GM12878 (cell line): ENCODE measurements at regions not wholly inside any gene's neighbourhood (a gene's known extent, or its start where the extent isn't known, plus 50 kb on each side); places are given as distances from the start of the nearest gene placed in this dataset.

Experiments
- BCL11A ChIP-seq: IDR thresholded peaks from 2 replicates; pipeline ENCODE4 v1.6.1; 2011; ENCODE audit warnings: low read depth, low read length
- CTCF ChIP-seq, 3 experiments: IDR thresholded peaks in 2 of 3; conservative IDR thresholded peaks in 1 of 3; 2 replicates each; pipeline ENCODE4 v1.5.1; 2011; ENCODE audit warnings: low read depth in 3 of 3, low read length in 3 of 3, mild to moderate bottlenecking in 3 of 3, control low read depth in 2 of 3, moderate library complexity in 2 of 3, inconsistent platforms in 1 of 3, mixed read lengths in 1 of 3; ENCODE audit not compliant: control insufficient read depth in 2 of 3, insufficient read depth in 1 of 3; ENCODE audit errors: extremely low read depth in 1 of 3
- SMC3 ChIP-seq: IDR thresholded peaks from 2 replicates; pipeline ENCODE4 v1.6.1; 2011; ENCODE audit warnings: low read length, improper control_type of control experiment, borderline replicate concordance

GRCh38 chr13:24052547-24053518 lies 107.7 kb upstream of the SPATA13 start:
- no peak for TF ChIP-seq CTCF (IDR thresholded peaks at IDR 0.05 in 2 of 3, conservative IDR thresholded peaks at IDR 0.05 in 1 of 3; ENCODE audit: control insufficient read depth in 2 of 3, extremely low read depth in 1 of 3, insufficient read depth in 1 of 3, low read depth in 3 of 3, low read length in 3 of 3)
- no peak for TF ChIP-seq SMC3
- TF ChIP-seq BCL11A, result no peak
